SK-N-SH (cell line): ENCODE measurements at regions not wholly inside any gene's neighbourhood (a gene's known extent, or its start where the extent isn't known, plus 50 kb on each side); places are given as distances from the start of the nearest gene placed in this dataset.

Source experiments
- CTCF ChIA-PET: fragments of 300-600, 350-600 bp; formaldehyde crosslinking; extraction: SDS; loops from one replicate; lab custom pipeline; 2021; lab: Yijun Ruan, JAX
- POLR2A ChIA-PET: fragments of 350-600 bp; sonication (Branson Sonifier 250); formaldehyde crosslinking; extraction: SDS; loops from one replicate; lab custom pipeline; 2020; ENCODE audit warnings: antibody characterized with exemption, inconsistent platforms; lab: Yijun Ruan, JAX
- DNase-seq: peaks from one replicate; pipeline ENCODE4 v3.0.0; 2012
- H2AFZ ChIP-seq: fragments of 200-600 bp; sonication (generic); 2 replicates; pipeline ENCODE4 v1.8.1; 2016; ENCODE audit warnings: antibody characterized with exemption, mild to moderate bottlenecking, low read depth
- H3F3A ChIP-seq: fragments of 200-600 bp; sonication (generic); replicated peaks from 2 replicates; pipeline ENCODE3; 2016; ENCODE audit warnings: antibody characterized with exemption, mild to moderate bottlenecking; ENCODE audit not compliant: insufficient read depth
- H3K27ac ChIP-seq, 2 experiments: fragments of 200-500 bp in 1 of 2; fragments of 200-600 bp in 1 of 2; sonication (Bioruptor generic) in 1 of 2; sonication (generic), shearing (Covaris generic) in 1 of 2; 2 replicates each; pipeline versions ENCODE4 v1.5.1 to v1.6.1; 2014 to 2016; ENCODE audit warnings: low read depth in 2 of 2, inconsistent platforms in 1 of 2, low read length in 1 of 2, mild to moderate bottlenecking in 1 of 2, mixed read lengths in 1 of 2
- H3K27me3 ChIP-seq: fragments of 200-600 bp; sonication (generic), shearing (Covaris generic); 2 replicates; pipeline ENCODE4 v1.6.1; 2016; ENCODE audit warnings: mixed run types; ENCODE audit not compliant: insufficient read depth
- H3K36me3 ChIP-seq, 2 experiments: fragments of 200-500 bp in 1 of 2; fragments of 200-600 bp in 1 of 2; sonication (Bioruptor generic) in 1 of 2; sonication (generic) in 1 of 2; replicated peaks in 1 of 2; 2 replicates each; pipeline versions ENCODE3 to v1.5.1; 2014 to 2016; ENCODE audit warnings: low read length in 1 of 2, mild to moderate bottlenecking in 1 of 2; ENCODE audit not compliant: insufficient read depth in 2 of 2, control insufficient read depth in 1 of 2
- H3K4me1 ChIP-seq, 2 experiments: fragments of 200-500 bp in 1 of 2; fragments of 200-600 bp in 1 of 2; sonication (Bioruptor generic) in 1 of 2; sonication (generic), shearing (Covaris generic) in 1 of 2; 2 replicates each; pipeline versions ENCODE4 v1.5.1 to v1.6.1; 2014 to 2016; ENCODE audit warnings: low read depth in 1 of 2, low read length in 1 of 2, mixed run types in 1 of 2; ENCODE audit not compliant: insufficient read depth in 2 of 2, control insufficient read depth in 1 of 2
- H3K4me2 ChIP-seq: fragments of 200-600 bp; sonication (generic), shearing (Covaris generic); 2 replicates; pipeline ENCODE4 v1.6.1; 2017; ENCODE audit warnings: mixed run types
- H3K4me3 ChIP-seq, 2 experiments: fragments of 200-500 bp in 1 of 2; fragments of 200-600 bp in 1 of 2; sonication (Bioruptor generic) in 1 of 2; sonication (generic), shearing (Covaris generic) in 1 of 2; 2 replicates each; pipeline versions ENCODE4 v1.5.1 to v1.8.1; 2014 to 2016; ENCODE audit warnings: low read depth in 2 of 2, inconsistent platforms in 1 of 2, low read length in 1 of 2, mild to moderate bottlenecking in 1 of 2, mixed read lengths in 1 of 2, moderate library complexity in 1 of 2
- H3K79me2 ChIP-seq: fragments of 200-600 bp; sonication (generic); 2 replicates; pipeline ENCODE4 v1.8.1; 2017; ENCODE audit warnings: mild to moderate bottlenecking; ENCODE audit not compliant: insufficient read depth
- H3K9ac ChIP-seq: fragments of 200-600 bp; sonication (generic); 2 replicates; pipeline ENCODE4 v1.6.1; 2017; ENCODE audit warnings: mixed run types
- H3K9me2 ChIP-seq: fragments of 200-600 bp; sonication (generic); 2 replicates; pipeline ENCODE4 v1.6.1; 2017; ENCODE audit warnings: mixed run types
- H3K9me3 ChIP-seq: fragments of 200-600 bp; sonication (generic); 2 replicates; pipeline ENCODE4 v1.6.1; 2017; ENCODE audit warnings: mixed run types, mild to moderate bottlenecking, moderate library complexity
- H4K20me1 ChIP-seq: fragments of 200-600 bp; sonication (generic); 2 replicates; pipeline ENCODE4 v1.6.1; 2017; ENCODE audit warnings: mild to moderate bottlenecking, mixed run types; ENCODE audit not compliant: insufficient read depth
- CHD2 ChIP-seq: fragments of 150-350 bp; IDR thresholded peaks from 2 replicates; pipeline ENCODE4 v1.6.1; 2018; ENCODE audit warnings: low read length; ENCODE audit not compliant: partially characterized antibody
- EZH2phosphoT487 ChIP-seq: fragments of 200-600 bp; sonication (generic); IDR thresholded peaks from 2 replicates; pipeline ENCODE4 v1.6.1; 2017; ENCODE audit warnings: low read depth, mixed run types, mild to moderate bottlenecking, antibody characterized with exemption, moderate library complexity, borderline replicate concordance
- FOXJ3 ChIP-seq: sonication (generic); formaldehyde crosslinking; IDR thresholded peaks from 2 replicates; pipeline ENCODE4 v1.5.1; 2020; ENCODE audit warnings: mild to moderate bottlenecking, missing genetic modification reagents
- FOXM1 ChIP-seq: IDR thresholded peaks from 2 replicates; pipeline ENCODE4 v1.4.0; 2012; ENCODE audit warnings: low read depth, mild to moderate bottlenecking
- GATA2 ChIP-seq: sonication (generic); formaldehyde crosslinking; IDR thresholded peaks from 2 replicates; pipeline ENCODE4 v1.5.0; 2020; ENCODE audit warnings: mild to moderate bottlenecking, missing genetic modification reagents
- IRF3 ChIP-seq: fragments of 150-350 bp; IDR thresholded peaks from 2 replicates; pipeline ENCODE4 v1.6.1; 2016; ENCODE audit warnings: mild to moderate bottlenecking, low read depth, low read length
- JUND ChIP-seq: IDR thresholded peaks from 2 replicates; pipeline ENCODE4 v1.4.0; 2012
- MAX ChIP-seq: IDR thresholded peaks from 2 replicates; pipeline ENCODE4 v1.4.0; 2012; ENCODE audit warnings: low read depth
- MEF2A ChIP-seq: IDR thresholded peaks from 2 replicates; pipeline ENCODE4 v1.4.0; 2012; ENCODE audit warnings: low read depth, borderline replicate concordance
- NFIC ChIP-seq: IDR thresholded peaks from 2 replicates; pipeline ENCODE4 v1.4.0; 2012; ENCODE audit warnings: borderline replicate concordance
- POLR2AphosphoS5 ChIP-seq: IDR thresholded peaks from 2 replicates; pipeline ENCODE4 v1.6.1; 2012; ENCODE audit warnings: low read depth, low read length
- RAD21 ChIP-seq: IDR thresholded peaks from 2 replicates; pipeline ENCODE4 v1.6.1; 2012; ENCODE audit warnings: mild to moderate bottlenecking, low read length
- RCOR1 ChIP-seq: fragments of 150-350 bp; IDR thresholded peaks from 2 replicates; pipeline ENCODE4 v1.6.1; 2017; ENCODE audit warnings: antibody characterized with exemption, low read length
- REST ChIP-seq: IDR thresholded peaks from 2 replicates; pipeline ENCODE4 v1.6.1; 2012; ENCODE audit warnings: mild to moderate bottlenecking, low read depth, low read length, moderate library complexity
- TAF1 ChIP-seq: IDR thresholded peaks from 2 replicates; pipeline ENCODE4 v1.6.1; 2012; ENCODE audit warnings: low read depth, mild to moderate bottlenecking, low read length, moderate library complexity, borderline replicate concordance
- TCF12 ChIP-seq: IDR thresholded peaks from 2 replicates; pipeline ENCODE4 v1.4.0; 2012
- USF1 ChIP-seq: IDR thresholded peaks from 2 replicates; pipeline ENCODE4 v1.4.0; 2012; ENCODE audit warnings: low read depth, borderline replicate concordance
- YY1 ChIP-seq: IDR thresholded peaks from 2 replicates; pipeline ENCODE4 v1.4.0; 2012; ENCODE audit warnings: low read depth, mild to moderate bottlenecking
- ZBTB33 ChIP-seq: IDR thresholded peaks from 2 replicates; pipeline ENCODE4 v1.4.0; 2012; ENCODE audit warnings: low read depth, borderline replicate concordance
- WGBS: methylation state at CpG from one replicate; pipeline ENCODE4 v1.1.6; 2017; ENCODE audit warnings: low lambda C conversion rate; 5-methylcytosine and 5-hydroxymethylcytosine counted together

GRCh38 chr16:17633181-17633951 is 162.6 kb upstream of the XYLT1 start:
- Histone ChIP-seq H3K36me3 (no peaks in the 10 kb centered on the region), H3K4me2 (no peak overlapping the region)
- TF ChIP-seq JUND, result no peak
- TF ChIP-seq, all 33 proteins: peak for 0
- Histone ChIP-seq H3K27me3 (no peaks in the 10 kb centered on the region; the same call in 1 of the 2 replicates), H2AFZ (no peak overlapping the region), H3K9ac (no peak overlapping the region), H3K4me1 (peaks cover 0 to 12% of the 10 kb centered on the region in 2 experiments; a peak in 1 of 4 replicates), H3F3A (no peaks in the 10 kb centered on the region), H3K9me2 (no peaks in the 10 kb centered on the region), H3K9me3 (no peaks in the 10 kb centered on the region), H3K4me3 (no peak overlapping the region), H3K79me2 (no peaks in the 10 kb centered on the region), H4K20me1 (no peaks in the 10 kb centered on the region), H3K27ac (no peak overlapping the region; a peak in 1 of 4 replicates)
- WGBS, result 63% methylated on average over 8 of the region's 8 CpGs
- ChIA-PET POLR2A (no interaction called here), CTCF (interaction anchor here (0.8 to 1.4 kb wide), 3 partner anchors 23 to 77 kb away, joined by 3 read pairs; no protein-coding TSS in a partner anchor)
- DNase-seq, result no peak

GRCh38 chr16:17632667-17633066 is 161.9 kb upstream of the XYLT1 start:
- POLR2A ChIA-PET, result no interaction called here

More at GRCh38 chr16:17632667-17633066, 161.9 kb upstream of the XYLT1 start:
- Histone ChIP-seq H3K27ac (no peak overlapping the region), H3K79me2 (no peaks in the 10 kb centered on the region), H3K27me3 (no peaks in the 10 kb centered on the region; the same call in 1 of the 2 replicates), H3K9me3 (no peaks in the 10 kb centered on the region), H3K4me3 (no peak overlapping the region), H3K36me3 (no peaks in the 10 kb centered on the region), H3K4me1 (peaks cover 0 to 9% of the 10 kb centered on the region in 2 experiments; a peak in 1 of 4 replicates), H2AFZ (no peak overlapping the region), H3K4me2 (no peak overlapping the region), H3K9me2 (no peaks in the 10 kb centered on the region), H3K9ac (no peak overlapping the region), H4K20me1 (no peaks in the 10 kb centered on the region), H3F3A (no peaks in the 10 kb centered on the region)
- no peak for DNase-seq
- no peak for TF ChIP-seq ZBTB33
- no peak for TF ChIP-seq TCF12
- TF ChIP-seq EZH2phosphoT487, result no peak
- TF ChIP-seq NFIC, result no peak
- TF ChIP-seq JUND, result no peak
- TF ChIP-seq GATA2 (CRISPR knock-in tag), result no peak
- no peak for TF ChIP-seq TAF1
- TF ChIP-seq MAX, result no peak
- no peak for TF ChIP-seq REST
- TF ChIP-seq MEF2A, result no peak
- TF ChIP-seq RAD21, result no peak
- no peak for TF ChIP-seq USF1
- no peak for TF ChIP-seq CHD2
- TF ChIP-seq RCOR1, result no peak
- TF ChIP-seq IRF3, result no peak
- TF ChIP-seq FOXJ3 (CRISPR knock-in tag), result no peak
- TF ChIP-seq FOXM1, result no peak
- no peak for TF ChIP-seq POLR2AphosphoS5
- TF ChIP-seq YY1, result no peak
- CTCF ChIA-PET, result interaction anchor here (0.8 to 1.2 kb wide), 2 partner anchors 39 to 76 kb away, joined by 3 read pairs; no protein-coding TSS in a partner anchor
- 62% methylated on average over 8 of the region's 8 CpGs for WGBS
